ENCODE measurements at regions not wholly inside any gene's neighbourhood (a gene's known extent, or its start where the extent isn't known, plus 50 kb on each side); places are given as distances from the start of the nearest gene placed in this dataset.

DNA sequence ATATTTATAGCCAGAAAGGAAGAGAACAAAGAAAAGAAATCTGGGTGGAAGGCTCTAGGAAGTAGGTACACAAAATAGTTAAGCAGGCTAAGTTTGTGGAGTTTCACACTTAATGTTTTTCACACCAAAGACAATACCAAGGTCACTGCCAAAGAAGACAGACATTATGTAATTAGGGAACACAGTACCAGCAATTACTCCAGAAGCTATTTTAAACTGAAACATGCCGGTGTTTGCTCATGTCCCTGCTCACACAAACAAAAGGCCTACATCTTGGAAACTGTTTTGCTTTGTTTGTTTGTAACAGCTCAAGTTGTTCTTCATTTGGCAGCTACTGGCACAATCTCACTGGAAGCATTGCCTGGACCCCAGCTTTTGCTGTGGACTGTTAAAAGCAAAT is 88.5 kb upstream of the DAB1 start:
- H3K4me1 ChIP-seq: no peaks in the 10 kb centered on the region
- H3K4me3 ChIP-seq (ENCODE audit: low read depth, low read length): no peak overlapping the region
- no peak overlapping the region for H3K9ac ChIP-seq
- no peaks in the 10 kb centered on the region for H3K27me3 ChIP-seq (ENCODE audit: control insufficient read depth, insufficient read depth, low read length)
- H3K36me3 ChIP-seq (ENCODE audit: control insufficient read depth, insufficient read depth, low read length): no peaks in the 10 kb centered on the region
- H3K27ac ChIP-seq: no peak overlapping the region
- TF ChIP-seq, protein P1, sequence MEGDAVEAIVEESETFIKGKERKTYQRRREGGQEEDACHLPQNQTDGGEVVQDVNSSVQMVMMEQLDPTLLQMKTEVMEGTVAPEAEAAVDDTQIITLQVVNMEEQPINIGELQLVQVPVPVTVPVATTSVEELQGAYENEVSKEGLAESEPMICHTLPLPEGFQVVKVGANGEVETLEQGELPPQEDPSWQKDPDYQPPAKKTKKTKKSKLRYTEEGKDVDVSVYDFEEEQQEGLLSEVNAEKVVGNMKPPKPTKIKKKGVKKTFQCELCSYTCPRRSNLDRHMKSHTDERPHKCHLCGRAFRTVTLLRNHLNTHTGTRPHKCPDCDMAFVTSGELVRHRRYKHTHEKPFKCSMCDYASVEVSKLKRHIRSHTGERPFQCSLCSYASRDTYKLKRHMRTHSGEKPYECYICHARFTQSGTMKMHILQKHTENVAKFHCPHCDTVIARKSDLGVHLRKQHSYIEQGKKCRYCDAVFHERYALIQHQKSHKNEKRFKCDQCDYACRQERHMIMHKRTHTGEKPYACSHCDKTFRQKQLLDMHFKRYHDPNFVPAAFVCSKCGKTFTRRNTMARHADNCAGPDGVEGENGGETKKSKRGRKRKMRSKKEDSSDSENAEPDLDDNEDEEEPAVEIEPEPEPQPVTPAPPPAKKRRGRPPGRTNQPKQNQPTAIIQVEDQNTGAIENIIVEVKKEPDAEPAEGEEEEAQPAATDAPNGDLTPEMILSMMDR (IDR thresholded peaks at IDR 0.05): no peak
- H3K9me3 ChIP-seq (ENCODE audit: control insufficient read depth, low read length): no peaks in the 10 kb centered on the region
- no peak overlapping the region for H3K4me2 ChIP-seq (ENCODE audit: low read length)
- no peak overlapping the region for H2AFZ ChIP-seq
- no peaks in the 10 kb centered on the region for H3K79me2 ChIP-seq

DNA sequence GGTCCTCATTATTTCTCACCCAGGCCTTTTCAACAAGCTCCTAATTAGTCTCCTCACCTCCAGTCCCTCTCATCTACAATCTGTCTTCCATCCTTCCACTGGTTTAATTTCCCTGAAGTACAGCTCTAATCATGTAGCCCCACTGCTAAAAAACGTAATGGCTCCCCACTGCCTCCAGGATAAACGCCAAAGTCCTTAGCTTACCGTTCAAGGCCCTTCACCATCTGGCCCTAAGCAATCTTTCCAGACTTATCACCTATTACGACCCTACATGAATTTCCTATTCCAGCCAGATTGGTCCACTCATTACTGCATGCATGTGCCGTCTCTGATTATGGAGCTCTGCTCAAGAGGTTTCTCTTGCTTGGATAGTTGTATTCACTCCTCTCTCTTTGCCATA is 83.1 kb upstream of the DAB1 start:
- no peak overlapping the region for H3K27ac ChIP-seq
- H3K36me3 ChIP-seq (ENCODE audit: control insufficient read depth, insufficient read depth, low read length): no peaks in the 10 kb centered on the region
- no peak overlapping the region for H3K4me2 ChIP-seq (ENCODE audit: low read length)
- H3K9ac ChIP-seq: no peak overlapping the region
- no peak overlapping the region for H3K4me3 ChIP-seq (ENCODE audit: low read depth, low read length)
- H2AFZ ChIP-seq: no peak overlapping the region
- TF ChIP-seq, protein P1 (IDR thresholded peaks at IDR 0.05): no peak
- no peaks in the 10 kb centered on the region for H3K27me3 ChIP-seq (ENCODE audit: control insufficient read depth, insufficient read depth, low read length)
- no peaks in the 10 kb centered on the region for H3K9me3 ChIP-seq (ENCODE audit: control insufficient read depth, low read length)
- H3K79me2 ChIP-seq: no peaks in the 10 kb centered on the region
- no peaks in the 10 kb centered on the region for H3K4me1 ChIP-seq

DNA sequence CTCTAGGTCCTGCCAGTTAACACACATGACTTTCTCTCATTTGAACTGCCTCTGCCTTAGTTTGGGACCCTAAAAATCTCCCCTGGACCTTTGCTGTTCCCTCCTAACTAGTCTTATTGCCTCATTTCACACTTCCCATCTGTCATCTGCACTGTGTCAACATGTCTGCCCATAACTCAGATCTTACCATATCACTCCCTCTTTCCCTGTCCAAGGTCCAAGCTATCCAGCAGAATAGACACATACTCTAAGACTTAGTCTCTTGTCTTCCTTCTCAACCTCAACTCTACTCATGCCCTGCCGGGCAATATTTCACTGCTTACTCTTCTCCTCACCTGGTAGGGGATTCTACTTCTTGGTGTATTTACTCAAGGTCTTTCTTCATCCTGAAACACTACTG is 79.5 kb upstream of the DAB1 start:
- Histone ChIP-seq H3K4me3 (ENCODE audit: low read depth, low read length) (no peak overlapping the region), H3K4me2 (ENCODE audit: low read length) (no peak overlapping the region), H3K9me3 (ENCODE audit: control insufficient read depth, low read length) (no peaks in the 10 kb centered on the region), H3K27me3 (ENCODE audit: control insufficient read depth, insufficient read depth, low read length) (no peaks in the 10 kb centered on the region), H3K79me2 (no peaks in the 10 kb centered on the region), H2AFZ (no peak overlapping the region), H3K4me1 (no peaks in the 10 kb centered on the region), H3K27ac (no peak overlapping the region), H3K9ac (no peak overlapping the region), H3K36me3 (ENCODE audit: control insufficient read depth, insufficient read depth, low read length) (no peaks in the 10 kb centered on the region)
- TF ChIP-seq, protein P1 (IDR thresholded peaks at IDR 0.05): no peak

DNA sequence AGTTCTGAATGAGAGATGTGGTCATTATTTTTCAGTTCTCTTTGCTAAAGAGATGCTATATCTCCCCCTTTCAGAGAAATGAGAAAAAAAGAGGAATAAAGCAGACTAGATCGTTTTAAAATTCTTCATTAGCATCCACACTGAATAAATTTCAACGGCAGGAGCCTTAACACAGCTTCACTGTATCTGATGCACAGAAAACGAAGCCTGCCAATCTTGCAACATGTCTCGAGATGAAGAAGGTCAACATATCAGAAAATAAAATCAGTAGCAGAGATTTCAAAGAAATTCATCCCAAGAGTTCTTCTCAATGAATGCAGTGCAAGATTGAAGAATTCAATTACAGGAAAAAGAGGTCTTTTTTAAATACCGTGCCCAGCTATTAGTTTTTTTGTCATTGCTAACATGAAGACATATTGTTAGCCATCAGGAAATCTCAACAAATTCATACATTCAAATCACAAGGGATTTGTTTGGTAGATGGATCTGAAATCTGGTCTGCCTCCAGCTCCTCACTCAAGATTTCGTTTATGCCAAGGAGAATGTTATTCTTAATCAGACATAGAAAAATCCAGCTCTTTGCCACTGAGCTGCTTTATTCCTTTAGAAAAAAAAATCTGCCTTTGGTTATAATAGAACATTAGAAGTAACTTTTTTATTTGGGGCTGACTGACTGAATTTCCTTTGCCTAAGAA is 76.4 kb upstream of the DAB1 start:
- Histone ChIP-seq H3K4me1 (no peaks in the 10 kb centered on the region), H3K4me3 (ENCODE audit: low read depth, low read length) (no peak overlapping the region), H3K36me3 (ENCODE audit: control insufficient read depth, insufficient read depth, low read length) (no peaks in the 10 kb centered on the region), H3K9me3 (ENCODE audit: control insufficient read depth, low read length) (no peaks in the 10 kb centered on the region), H3K27me3 (ENCODE audit: control insufficient read depth, insufficient read depth, low read length) (no peaks in the 10 kb centered on the region), H3K9ac (no peak overlapping the region), H2AFZ (no peak overlapping the region), H3K27ac (no peak overlapping the region), H3K79me2 (no peaks in the 10 kb centered on the region), H3K4me2 (ENCODE audit: low read length) (no peak overlapping the region)
- TF ChIP-seq, protein P1 (IDR thresholded peaks at IDR 0.05): no peak

DNA sequence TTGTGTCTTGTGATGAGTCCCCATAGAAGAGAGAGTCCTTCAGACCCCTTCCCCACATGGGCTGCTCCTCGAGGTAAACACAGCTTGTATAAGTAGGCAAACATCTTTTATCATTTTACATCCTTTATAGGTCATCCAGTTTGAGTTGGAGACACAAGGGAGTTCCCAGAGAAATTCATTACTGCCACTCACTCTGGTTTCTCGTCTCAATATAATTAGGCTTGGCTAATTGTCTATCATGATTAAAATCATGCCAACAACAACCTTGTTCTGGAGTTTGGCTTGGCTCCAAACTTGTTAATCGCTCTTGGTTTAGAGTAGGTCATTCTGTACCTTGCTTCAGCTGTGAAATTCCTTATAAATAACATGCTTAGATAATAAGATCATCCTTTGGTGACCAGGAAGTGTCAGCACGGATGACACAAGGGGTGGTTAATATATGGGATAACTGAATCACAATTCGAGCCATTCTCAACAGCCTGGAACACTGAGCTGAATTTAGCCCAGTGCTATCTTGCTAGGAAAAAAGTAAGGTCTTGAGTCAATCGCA is 70.7 kb upstream of the DAB1 start:
- H3K4me2 ChIP-seq (ENCODE audit: low read length): no peak overlapping the region
- H3K9me3 ChIP-seq (ENCODE audit: control insufficient read depth, low read length): no peaks in the 10 kb centered on the region
- TF ChIP-seq, protein P1 (IDR thresholded peaks at IDR 0.05): no peak
- H3K79me2 ChIP-seq: no peaks in the 10 kb centered on the region
- H3K27me3 ChIP-seq (ENCODE audit: control insufficient read depth, insufficient read depth, low read length): no peaks in the 10 kb centered on the region
- H3K4me1 ChIP-seq: no peaks in the 10 kb centered on the region
- H3K9ac ChIP-seq: no peak overlapping the region
- H3K4me3 ChIP-seq (ENCODE audit: low read depth, low read length): no peak overlapping the region
- H3K27ac ChIP-seq: no peak overlapping the region
- H3K36me3 ChIP-seq (ENCODE audit: control insufficient read depth, insufficient read depth, low read length): no peaks in the 10 kb centered on the region
- no peak overlapping the region for H2AFZ ChIP-seq

All from parathyroid adenoma (tissue), 2 donors.